ENCODE measurements at regions not wholly inside any gene's neighbourhood (a gene's known extent, or its start where the extent isn't known, plus 50 kb on each side); places are given as distances from the start of the nearest gene placed in this dataset.
"Not testable (repeated sequence)": the region's sequence is repeated elsewhere in the genome, so short reads cannot be mapped to it uniquely, and the experiment has no call there.

DNA sequence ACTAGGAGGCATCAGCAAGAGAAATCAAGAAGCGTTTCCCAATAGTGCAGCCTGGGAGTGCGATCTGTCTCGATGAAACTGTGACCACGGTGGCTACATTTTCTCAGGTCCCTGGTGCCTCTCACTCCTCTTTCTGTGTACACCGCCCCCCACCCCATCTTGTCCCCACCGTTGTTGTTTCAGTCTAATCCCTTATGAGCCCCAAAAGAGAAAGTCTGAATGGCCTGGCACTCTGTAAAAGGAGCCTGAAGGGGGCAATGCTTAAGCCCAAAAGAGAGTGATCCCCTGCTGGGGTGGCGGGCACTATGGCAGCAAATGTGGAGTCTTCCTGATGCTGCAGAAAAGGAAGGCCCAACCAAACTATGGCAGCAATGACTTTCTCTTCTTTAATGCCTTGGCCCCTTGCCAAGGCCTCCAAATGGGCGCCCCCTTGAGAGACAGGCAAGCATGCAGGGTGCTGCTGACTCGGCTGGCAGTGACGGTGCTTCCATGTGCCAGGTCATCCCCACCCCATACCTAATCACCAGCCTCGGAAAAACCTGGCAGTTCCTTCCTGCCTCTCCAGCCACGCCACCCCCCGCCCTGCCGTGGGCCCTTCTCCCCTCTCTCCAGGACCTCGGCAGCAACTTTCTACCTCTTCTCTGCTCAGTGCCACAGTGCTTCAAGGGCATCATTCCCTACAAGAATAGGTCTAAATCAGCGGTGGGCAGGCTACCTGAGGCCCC is 123.0 kb downstream of the CYP26B1 start:
- Mint-ChIP-seq H3K9me3 (peaks cover 2% of the 10 kb centered on the region), H3K4me1 (no peaks in the 10 kb centered on the region), H3K4me3 (no peak overlapping the region), H3K27ac (peak overlapping the region; percentile 34), H3K27me3 (ENCODE audit: insufficient read depth, low read depth) (peaks cover 8% of the 10 kb centered on the region), H3K36me3 (no peaks in the 10 kb centered on the region)
- Histone ChIP-seq H3F3A (ENCODE audit: low read depth) (no peaks in the 10 kb centered on the region), H3K4me3 (no peak overlapping the region), H3K9ac (no peak overlapping the region), H3K79me2 (ENCODE audit: low read depth) (no peaks in the 10 kb centered on the region), H3K36me3 (no peaks in the 10 kb centered on the region), H3K9me3 (ENCODE audit: low read depth) (no peaks in the 10 kb centered on the region), H4K20me1 (ENCODE audit: low read depth) (no peaks in the 10 kb centered on the region), H3K27me3 (no peaks in the 10 kb centered on the region), H3K27ac (no peak overlapping the region), H3K4me1 (no peaks in the 10 kb centered on the region), H3K4me2 (no peak overlapping the region), H2AFZ (replicated peaks) (no peak overlapping the region)
- TF ChIP-seq EZH2 (IDR thresholded peaks at IDR 0.05) (no peak), CTCF (IDR thresholded peaks at IDR 0.05) (no peak), EZH2phosphoT487 (IDR thresholded peaks at IDR 0.05) (no peak)
- DNase-seq (ENCODE audit: low spot score): no peak

DNA sequence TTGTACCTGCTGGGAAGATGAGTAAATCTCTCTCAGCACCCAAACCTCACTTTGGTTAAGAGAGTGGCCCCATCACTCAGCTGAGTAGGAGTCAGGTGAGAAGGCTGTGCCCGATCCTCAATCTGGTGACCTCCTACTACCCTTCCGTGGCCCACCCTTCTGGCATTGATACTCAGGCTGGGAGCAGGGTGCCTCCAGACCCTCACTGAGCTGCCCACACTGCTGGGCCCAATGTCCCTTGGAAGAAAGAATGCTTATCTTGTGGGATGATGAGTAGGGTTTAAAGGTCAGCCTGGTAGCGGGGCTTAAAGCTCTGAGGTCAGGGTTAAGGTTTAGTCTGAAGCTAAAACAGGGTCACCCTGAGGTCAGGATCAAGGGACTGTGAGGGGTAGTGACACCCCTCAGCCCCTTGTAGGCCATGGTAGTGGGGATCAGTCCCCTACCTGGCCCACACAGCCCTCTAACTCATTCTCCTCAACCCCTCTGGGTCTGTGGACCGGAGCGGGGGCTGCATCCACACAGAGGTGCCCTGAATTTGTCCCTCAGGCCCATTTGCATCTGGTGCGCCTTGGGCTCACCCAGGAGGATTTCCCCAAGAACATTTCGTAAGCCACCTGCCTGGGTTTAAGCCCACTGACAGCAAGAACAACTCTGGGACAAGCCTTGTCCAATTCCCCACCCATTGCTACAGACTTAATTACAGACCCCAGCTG is 123.8 kb downstream of the CYP26B1 start:
- peaks cover 5% of the 10 kb centered on the region for H3K27me3 Mint-ChIP-seq (ENCODE audit: insufficient read depth, low read depth)
- Histone ChIP-seq H3K9ac (no peak overlapping the region), H4K20me1 (ENCODE audit: low read depth) (no peaks in the 10 kb centered on the region), H3K4me3 (no peak overlapping the region), H3K79me2 (ENCODE audit: low read depth) (no peaks in the 10 kb centered on the region), H3K27ac (no peak overlapping the region), H3K4me2 (no peak overlapping the region), H2AFZ (replicated peaks) (no peak overlapping the region), H3K4me1 (no peaks in the 10 kb centered on the region), H3K36me3 (no peaks in the 10 kb centered on the region), H3K27me3 (no peaks in the 10 kb centered on the region), H3K9me3 (ENCODE audit: low read depth) (no peaks in the 10 kb centered on the region), H3F3A (ENCODE audit: low read depth) (no peaks in the 10 kb centered on the region)
- no peaks in the 10 kb centered on the region for H3K4me1 Mint-ChIP-seq
- H3K4me3 Mint-ChIP-seq: no peak overlapping the region
- no peak for TF ChIP-seq EZH2 (IDR thresholded peaks at IDR 0.05)
- no peak for TF ChIP-seq EZH2phosphoT487 (IDR thresholded peaks at IDR 0.05)
- no peak for TF ChIP-seq CTCF (IDR thresholded peaks at IDR 0.05)
- no peak for DNase-seq (ENCODE audit: low spot score)
- H3K36me3 Mint-ChIP-seq: no peaks in the 10 kb centered on the region
- peaks cover 2% of the 10 kb centered on the region for H3K9me3 Mint-ChIP-seq
- no peak overlapping the region for H3K27ac Mint-ChIP-seq

- not testable (repeated sequence) for H3K27ac ChIP-seq; H3K36me3 Mint-ChIP-seq; H3K4me3 Mint-ChIP-seq; H3K4me1 ChIP-seq; H4K20me1 ChIP-seq (ENCODE audit: low read depth); H3K27me3 Mint-ChIP-seq (ENCODE audit: insufficient read depth, low read depth); H3K27me3 ChIP-seq; H3K9ac ChIP-seq; H3K36me3 ChIP-seq; DNase-seq (ENCODE audit: low spot score); H3K9me3 Mint-ChIP-seq; H3K79me2 ChIP-seq (ENCODE audit: low read depth); H3K4me3 ChIP-seq; H3K9me3 ChIP-seq (ENCODE audit: low read depth); H3K27ac Mint-ChIP-seq; H3K4me1 Mint-ChIP-seq; H3F3A ChIP-seq (ENCODE audit: low read depth); H3K4me2 ChIP-seq
- peak overlapping the region; percentile 42 for H2AFZ ChIP-seq (replicated peaks)
These were observed 126.3 kb downstream of the CYP26B1 start for GRCh38 chr2:72021371-72021770.

DNA sequence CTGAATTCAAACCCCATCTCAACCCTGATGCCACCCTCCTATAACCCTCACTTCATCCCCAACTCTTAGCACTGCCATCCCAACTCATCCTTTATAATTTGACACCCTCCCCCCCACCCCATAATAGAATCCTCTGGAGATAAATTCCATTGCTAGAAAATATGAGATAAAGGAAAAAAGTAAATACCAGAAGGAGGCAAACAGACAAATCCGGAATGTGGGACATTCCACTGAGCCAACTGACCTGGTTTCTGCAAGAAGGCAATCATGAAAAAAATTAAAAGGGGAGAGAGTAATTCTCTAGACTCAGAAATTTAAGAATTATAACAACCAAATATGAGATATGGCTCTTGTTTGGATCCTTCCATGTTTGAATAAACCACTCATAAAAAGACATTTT is 132.4 kb downstream of the CYP26B1 start:
- no peaks in the 10 kb centered on the region for H3K9me3 ChIP-seq (ENCODE audit: low read depth)
- TF ChIP-seq EZH2 (IDR thresholded peaks at IDR 0.05) (no peak), EZH2phosphoT487 (IDR thresholded peaks at IDR 0.05) (no peak), CTCF (IDR thresholded peaks at IDR 0.05) (no peak)
- no peaks in the 10 kb centered on the region for H3F3A ChIP-seq (ENCODE audit: low read depth)
- peaks cover 3% of the 10 kb centered on the region for H3K4me1 Mint-ChIP-seq
- H3K9me3 Mint-ChIP-seq: peaks cover 2% of the 10 kb centered on the region
- peaks cover 2% of the 10 kb centered on the region for H3K27me3 Mint-ChIP-seq (ENCODE audit: insufficient read depth, low read depth)
- H3K36me3 ChIP-seq: no peaks in the 10 kb centered on the region
- no peak overlapping the region for H3K4me2 ChIP-seq
- no peak overlapping the region for H3K4me3 ChIP-seq
- no peak overlapping the region for H3K4me3 Mint-ChIP-seq
- no peaks in the 10 kb centered on the region for H3K36me3 Mint-ChIP-seq
- H3K9ac ChIP-seq: no peak overlapping the region
- no peaks in the 10 kb centered on the region for H3K4me1 ChIP-seq
- H3K79me2 ChIP-seq (ENCODE audit: low read depth): no peaks in the 10 kb centered on the region
- no peak overlapping the region for H3K27ac Mint-ChIP-seq
- no peak for DNase-seq (ENCODE audit: low spot score)
- H4K20me1 ChIP-seq (ENCODE audit: low read depth): no peaks in the 10 kb centered on the region
- H3K27me3 ChIP-seq: no peaks in the 10 kb centered on the region
- H2AFZ ChIP-seq (replicated peaks): no peak overlapping the region
- no peak overlapping the region for H3K27ac ChIP-seq

Measured in neural progenitor cell (in vitro differentiated cells).